ENCODE measurements at regions not wholly inside any gene's neighbourhood (a gene's known extent, or its start where the extent isn't known, plus 50 kb on each side); places are given as distances from the start of the nearest gene placed in this dataset.

GRCh38 chr16:64061621-64062020 lies 1060.2 kb downstream of the CDH11 start:
- TF ChIP-seq POLR2AphosphoS5 (IDR thresholded peaks at IDR 0.05; ENCODE audit: borderline replicate concordance, low read depth, low read length) (no peak), EZH2 (IDR thresholded peaks at IDR 0.05) (no peak), FOXP2 (optimal IDR thresholded peaks at IDR 0.05; ENCODE audit: control extremely low read depth, extremely low read length, insufficient read depth) (no peak)

Data from SK-N-MC (cell line).